ENCODE measurements at regions not wholly inside any gene's neighbourhood (a gene's known extent, or its start where the extent isn't known, plus 50 kb on each side); places are given as distances from the start of the nearest gene placed in this dataset.
A peak's percentile ranks its signal among the peaks of the same experiment; 100 is the strongest.

GRCh38 chr3:180352261-180352660 lies 249.7 kb upstream of the TTC14 start:
- no peak overlapping the region for H3K4me3 Mint-ChIP-seq
- no peak overlapping the region for H3K27ac Mint-ChIP-seq
- TF ChIP-seq ZBTB21 (CRISPR knock-in tag; IDR thresholded peaks at IDR 0.05; ENCODE audit: borderline replicate concordance) (no peak), ZBTB43 (CRISPR knock-in tag; IDR thresholded peaks at IDR 0.05) (no peak), STAT6 (CRISPR knock-in tag; conservative IDR thresholded peaks at IDR 0.05; ENCODE audit: low read depth) (no peak), SP1 (CRISPR knock-in tag; conservative IDR thresholded peaks at IDR 0.05) (no peak), ZNF425 (CRISPR knock-in tag; conservative IDR thresholded peaks at IDR 0.05) (no peak), ZNF263 (CRISPR knock-in tag; IDR thresholded peaks at IDR 0.05; ENCODE audit: low read depth) (no peak), AR (CRISPR knock-in tag; IDR thresholded peaks at IDR 0.05) (no peak)
- H3K36me3 Mint-ChIP-seq, result no peaks in the 10 kb centered on the region
- H3K9me3 Mint-ChIP-seq, result no peaks in the 10 kb centered on the region
- CTCF ChIA-PET, result no interaction called here
- DNase-seq (ENCODE audit: low spot score) (no peak), ATAC-seq (no peak)
- peaks cover 7% of the 10 kb centered on the region for H3K4me1 Mint-ChIP-seq
- no peaks in the 10 kb centered on the region for H3K27me3 Mint-ChIP-seq (ENCODE audit: low read depth)
- POLR2A ChIA-PET, result no interaction called here

GRCh38 chr3:180354214-180354613 lies 247.7 kb upstream of the TTC14 start:
- DNase-seq (ENCODE audit: low spot score) (no peak), ATAC-seq (peak; percentile 51)
- ChIA-PET POLR2A (no interaction called here), CTCF (no interaction called here)
- Mint-ChIP-seq H3K4me1 (peaks cover 6% of the 10 kb centered on the region), H3K27ac (peak overlapping the region; percentile 65), H3K27me3 (ENCODE audit: low read depth) (no peaks in the 10 kb centered on the region), H3K9me3 (no peaks in the 10 kb centered on the region), H3K4me3 (no peak overlapping the region), H3K36me3 (no peaks in the 10 kb centered on the region)
- TF ChIP-seq USF2 (CRISPR knock-in tag; IDR thresholded peaks at IDR 0.05) (no peak), TEAD1 (CRISPR knock-in tag; IDR thresholded peaks at IDR 0.05) (no peak), CBFB (CRISPR knock-in tag; IDR thresholded peaks at IDR 0.05; ENCODE audit: low read depth) (no peak), ZNF138 (CRISPR knock-in tag; conservative IDR thresholded peaks at IDR 0.05) (no peak)

- ChIA-PET CTCF (no interaction called here), POLR2A (interaction anchor here (0.7 kb wide), 1 partner anchor 21 kb away, joined by 3 read pairs; no protein-coding TSS in a partner anchor)
- DNase-seq (ENCODE audit: low spot score), result no peak
- Mint-ChIP-seq H3K9me3 (peaks cover 6% of the 10 kb centered on the region), H3K27ac (no peak overlapping the region), H3K4me3 (no peak overlapping the region), H3K36me3 (no peaks in the 10 kb centered on the region), H3K27me3 (ENCODE audit: low read depth) (no peaks in the 10 kb centered on the region; the same call in 1 of the 2 replicates), H3K4me1 (peaks cover 6% of the 10 kb centered on the region)
- no peak for ATAC-seq
- no peak for TF ChIP-seq FOXK1 (CRISPR knock-in tag; IDR thresholded peaks at IDR 0.05)
- no peak for TF ChIP-seq GABPB1 (CRISPR knock-in tag; IDR thresholded peaks at IDR 0.05)
- no peak for TF ChIP-seq RORB (CRISPR knock-in tag; IDR thresholded peaks at IDR 0.05)
- no peak for TF ChIP-seq HMGA2 (CRISPR knock-in tag; IDR thresholded peaks at IDR 0.05)
- no peak for TF ChIP-seq E2F1 (CRISPR knock-in tag; IDR thresholded peaks at IDR 0.05)
- TF ChIP-seq SMAD4 (CRISPR knock-in tag; IDR thresholded peaks at IDR 0.05), result no peak
Measured at GRCh38 chr3:180358179-180358578, 243.8 kb upstream of the TTC14 start.

All from WTC11 (cell line).